Fibroblast of the aortic adventitia (primary cell): ENCODE measurements at regions not wholly inside any gene's neighbourhood (a gene's known extent, or its start where the extent isn't known, plus 50 kb on each side); places are given as distances from the start of the nearest gene placed in this dataset.

Experiments used
- DNase-seq: peaks from one replicate; pipeline ENCODE4 v3.0.0-alpha.2; 2010; ENCODE audit warnings: low read depth
- H3K4me3 ChIP-seq: 2 replicates; pipeline ENCODE4 v1.5.1; 2011; ENCODE audit warnings: low read depth, mild to moderate bottlenecking, control low read depth, low read length, moderate library complexity
- TF ChIP-seq, protein P1 (sequence below): IDR thresholded peaks from 2 replicates; pipeline ENCODE4 v1.5.1; 2011; ENCODE audit warnings: mild to moderate bottlenecking, low read length, control low read depth, inconsistent platforms; ENCODE audit not compliant: insufficient read depth

DNA sequence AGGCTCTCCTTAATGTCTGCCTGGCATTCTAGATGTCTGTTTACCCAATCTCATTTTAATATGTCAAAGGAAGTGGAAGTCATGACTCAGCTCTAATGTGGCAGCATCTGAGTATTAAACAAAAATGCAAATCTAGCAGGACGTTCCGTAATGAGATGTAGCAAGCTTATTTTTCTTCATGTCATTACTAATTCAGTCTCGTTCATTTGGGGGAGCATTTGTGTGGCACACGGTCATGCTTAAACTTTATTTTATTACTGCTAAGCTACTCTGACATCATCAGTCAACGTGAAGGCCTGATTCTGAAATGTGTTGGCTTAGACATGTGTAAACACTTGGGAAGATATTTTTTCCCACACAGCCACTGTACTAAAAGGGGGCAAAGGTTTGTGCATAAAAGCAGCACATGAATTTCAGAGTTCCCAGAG lies 326.7 kb upstream of the TMPO start:
- DNase-seq: no peak
- TF ChIP-seq, protein P1, sequence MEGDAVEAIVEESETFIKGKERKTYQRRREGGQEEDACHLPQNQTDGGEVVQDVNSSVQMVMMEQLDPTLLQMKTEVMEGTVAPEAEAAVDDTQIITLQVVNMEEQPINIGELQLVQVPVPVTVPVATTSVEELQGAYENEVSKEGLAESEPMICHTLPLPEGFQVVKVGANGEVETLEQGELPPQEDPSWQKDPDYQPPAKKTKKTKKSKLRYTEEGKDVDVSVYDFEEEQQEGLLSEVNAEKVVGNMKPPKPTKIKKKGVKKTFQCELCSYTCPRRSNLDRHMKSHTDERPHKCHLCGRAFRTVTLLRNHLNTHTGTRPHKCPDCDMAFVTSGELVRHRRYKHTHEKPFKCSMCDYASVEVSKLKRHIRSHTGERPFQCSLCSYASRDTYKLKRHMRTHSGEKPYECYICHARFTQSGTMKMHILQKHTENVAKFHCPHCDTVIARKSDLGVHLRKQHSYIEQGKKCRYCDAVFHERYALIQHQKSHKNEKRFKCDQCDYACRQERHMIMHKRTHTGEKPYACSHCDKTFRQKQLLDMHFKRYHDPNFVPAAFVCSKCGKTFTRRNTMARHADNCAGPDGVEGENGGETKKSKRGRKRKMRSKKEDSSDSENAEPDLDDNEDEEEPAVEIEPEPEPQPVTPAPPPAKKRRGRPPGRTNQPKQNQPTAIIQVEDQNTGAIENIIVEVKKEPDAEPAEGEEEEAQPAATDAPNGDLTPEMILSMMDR: no peak
- no peak overlapping the region for H3K4me3 ChIP-seq

GRCh38 chr12:98194591-98194990 lies 320.8 kb upstream of the TMPO start:
- no peak for DNase-seq
- no peak overlapping the region for H3K4me3 ChIP-seq
- TF ChIP-seq, protein P1: no peak

GRCh38 chr12:98198261-98198982 lies 317.0 kb upstream of the TMPO start:
- H3K4me3 ChIP-seq: no peak overlapping the region
- DNase-seq: no peak
- TF ChIP-seq, protein P1: no peak

DNA sequence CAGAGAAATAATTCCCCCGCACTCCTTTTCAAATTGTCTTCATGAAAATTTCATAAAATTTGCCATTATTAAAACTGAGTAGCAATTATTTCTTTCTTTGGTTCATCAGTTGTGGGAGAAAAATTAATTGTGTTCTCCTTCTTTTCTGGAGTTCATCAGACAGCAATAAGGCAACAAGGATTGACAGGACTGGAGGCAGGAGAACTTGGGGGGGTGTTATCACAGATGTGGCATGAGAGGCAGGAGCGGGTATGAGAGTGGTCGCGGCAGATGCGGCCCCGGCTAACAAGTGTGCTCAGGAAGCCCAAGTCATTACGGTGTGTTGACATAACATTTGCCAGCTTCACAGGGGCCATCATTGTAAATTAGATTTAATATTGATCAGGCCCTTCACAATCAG lies 306.6 kb upstream of the TMPO start:
- H3K4me3 ChIP-seq: no peak overlapping the region
- TF ChIP-seq, protein P1: no peak
- no peak for DNase-seq

DNA sequence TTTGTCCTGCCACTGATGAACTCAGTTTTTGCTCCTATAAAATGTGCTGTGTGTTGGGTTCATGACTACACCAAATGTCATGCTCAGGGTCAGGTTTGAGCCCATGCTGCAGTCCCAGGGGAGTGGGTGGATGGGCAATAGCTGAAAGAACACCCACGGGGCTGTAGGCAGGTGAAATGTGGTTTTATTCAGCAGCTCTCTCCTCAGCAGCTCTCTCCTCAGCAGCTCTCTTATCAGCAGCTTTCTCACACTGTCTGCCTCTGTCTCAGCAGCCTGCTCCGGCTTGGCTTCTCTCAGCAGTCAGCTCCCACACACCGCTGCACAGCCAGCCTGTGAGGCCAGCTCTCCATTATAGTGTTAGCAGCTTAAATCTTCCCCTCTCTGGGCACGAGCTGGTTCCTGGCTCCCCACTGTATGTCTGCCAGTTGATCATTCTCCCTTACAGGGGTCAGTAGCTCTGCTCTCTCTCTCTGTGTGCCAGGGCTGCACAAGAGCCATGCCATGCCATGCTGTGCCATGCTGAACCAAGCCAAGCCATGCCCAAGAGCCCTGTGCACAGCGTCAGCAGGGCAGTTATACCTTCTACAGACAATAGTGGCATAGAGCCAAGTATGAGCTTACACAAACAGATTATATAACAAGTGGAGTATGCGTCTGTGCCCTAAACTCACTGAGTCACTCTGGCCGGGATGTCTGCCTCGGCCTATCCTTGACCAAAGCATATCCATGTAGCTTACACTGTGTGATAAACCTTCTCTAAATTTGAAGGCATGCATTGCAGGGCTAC lies 303.3 kb upstream of the TMPO start:
- TF ChIP-seq, protein P1: no peak
- DNase-seq: peak; percentile 1
- H3K4me3 ChIP-seq: no peak overlapping the region

- H3K4me3 ChIP-seq: no peak overlapping the region
- DNase-seq: no peak
- TF ChIP-seq, protein P1: no peak
These were observed 301.8 kb upstream of the TMPO start for GRCh38 chr12:98213556-98213955.
